Endothelial cell of umbilical vein (primary cell): ENCODE measurements at regions not wholly inside any gene's neighbourhood (a gene's known extent, or its start where the extent isn't known, plus 50 kb on each side); places are given as distances from the start of the nearest gene placed in this dataset.
"Not testable (repeated sequence)": the region's sequence is repeated elsewhere in the genome, so short reads cannot be mapped to it uniquely, and the experiment has no call there.

Experiments
- BruUV-seq: library from RNA; stranded (reverse); fragments of 400-500 nt; replicated peaks from 2 replicates; lab custom pipeline; 2021; lab: Mats Ljungman, UMichigan
- CTCF ChIA-PET: fragments of 300-600, 350-600 bp; sonication (Branson Sonifier 250); formaldehyde crosslinking; loops from one replicate; lab custom pipeline; 2021; ENCODE audit warnings: antibody characterized with exemption, inconsistent platforms; lab: Charles Lee
- POLR2A ChIA-PET: fragments of 300-600, 350-600 bp; sonication (Branson Sonifier 250); formaldehyde crosslinking; loops from one replicate; lab custom pipeline; 2021; ENCODE audit warnings: antibody characterized with exemption, inconsistent platforms; lab: Charles Lee
- DNase-seq: peaks from one replicate; pipeline ENCODE4 v3.0.0-alpha.2; 2011; ENCODE audit warnings: low read depth, low spot score
- FAIRE-seq: peaks from 2 replicates; lab custom pipeline; 2011; peaks lifted over from hg19 to GRCh38; lab: Jason Lieb, UNC
- H2AFZ ChIP-seq: 2 replicates; pipeline ENCODE4 v1.6.0; 2012; ENCODE audit warnings: low read depth, low read length, control low read depth, inconsistent platforms
- H3K27ac ChIP-seq: 2 replicates; pipeline ENCODE4 v1.5.1; 2011; ENCODE audit warnings: low read depth, mild to moderate bottlenecking, control low read depth, low read length, moderate library complexity; ENCODE audit not compliant: insufficient read depth
- H3K27me3 ChIP-seq, 2 experiments: 2 replicates each; pipeline versions ENCODE4 v1.6.0 to v1.6.1; 2011; ENCODE audit warnings: low read length in 2 of 2, mixed read lengths in 1 of 2; ENCODE audit not compliant: control insufficient read depth in 2 of 2, insufficient read depth in 2 of 2
- H3K36me3 ChIP-seq, 2 experiments: 2 replicates in 1 of 2; 3 replicates in 1 of 2; pipeline ENCODE4 v1.5.1; 2011; ENCODE audit warnings: low read length in 2 of 2, mild to moderate bottlenecking in 1 of 2, moderate library complexity in 1 of 2; ENCODE audit not compliant: control insufficient read depth in 2 of 2, insufficient read depth in 2 of 2; ENCODE audit errors: extremely low read depth in 1 of 2
- H3K4me1 ChIP-seq: 3 replicates; pipeline ENCODE4 v1.5.1; 2011; ENCODE audit warnings: mild to moderate bottlenecking, low read length; ENCODE audit not compliant: control insufficient read depth, insufficient read depth; ENCODE audit errors: extremely low read depth
- H3K4me2 ChIP-seq: 2 replicates; pipeline ENCODE4 v1.6.1; 2011; ENCODE audit warnings: low read length, control low read depth, mixed read lengths; ENCODE audit not compliant: insufficient read depth
- H3K4me3 ChIP-seq, 3 experiments: fragments of 200-600 bp in 1 of 3; sonication (generic), shearing (Covaris generic) in 1 of 3; replicated peaks in 1 of 3; 2 replicates each; pipeline ENCODE4 v1.5.1; 2011 to 2016; ENCODE audit warnings: control low read depth in 3 of 3, low read length in 3 of 3, mild to moderate bottlenecking in 2 of 3, inconsistent platforms in 1 of 3, low read depth in 1 of 3, moderate library complexity in 1 of 3; ENCODE audit not compliant: insufficient read depth in 1 of 3
- H3K79me2 ChIP-seq: 2 replicates; pipeline ENCODE4 v1.6.0; 2012; ENCODE audit warnings: low read length, inconsistent platforms; ENCODE audit not compliant: control insufficient read depth, insufficient read depth
- H3K9ac ChIP-seq: replicated peaks from 2 replicates; pipeline ENCODE3; 2011; ENCODE audit warnings: low read length, control low read depth; ENCODE audit not compliant: insufficient read depth; ENCODE audit errors: extremely low read depth
- H3K9me1 ChIP-seq: replicated peaks from 3 replicates; pipeline ENCODE4 v1.6.0; 2011; ENCODE audit warnings: mild to moderate bottlenecking, low read length; ENCODE audit not compliant: control insufficient read depth, insufficient read depth; ENCODE audit errors: extremely low read depth
- H3K9me3 ChIP-seq: replicated peaks from 2 replicates; pipeline ENCODE4 v1.5.1; 2012; ENCODE audit warnings: low read length, inconsistent platforms; ENCODE audit not compliant: control insufficient read depth, insufficient read depth
- H4K20me1 ChIP-seq: replicated peaks from 2 replicates; pipeline ENCODE3; 2011; ENCODE audit warnings: mild to moderate bottlenecking, low read length; ENCODE audit not compliant: control insufficient read depth, insufficient read depth; ENCODE audit errors: extremely low read depth
- CTCF ChIP-seq, 2 donors: IDR thresholded peaks; 1 replicate in 1 of 2; 2 replicates in 1 of 2; pipeline ENCODE4 v1.5.1; 2011; ENCODE audit warnings: low read length in 2 of 2, mild to moderate bottlenecking in 2 of 2, moderate library complexity in 2 of 2, control low read depth in 1 of 2, inconsistent platforms in 1 of 2, low read depth in 1 of 2; ENCODE audit not compliant: insufficient read depth in 1 of 2; ENCODE audit errors: extremely low read depth in 1 of 2
- EZH2 ChIP-seq: IDR thresholded peaks from 2 replicates; pipeline ENCODE4 v1.6.1; 2012; ENCODE audit warnings: borderline replicate concordance, low read depth, mild to moderate bottlenecking, moderate library complexity, low read length, inconsistent platforms; ENCODE audit not compliant: severe bottlenecking
- FOS ChIP-seq: IDR thresholded peaks from 2 replicates; pipeline ENCODE4 v1.6.1; 2011; ENCODE audit warnings: mild to moderate bottlenecking, low read length, moderate library complexity, borderline replicate concordance; ENCODE audit not compliant: insufficient read depth
- JUN ChIP-seq: IDR thresholded peaks from 2 replicates; pipeline ENCODE4 v1.6.1; 2011; ENCODE audit warnings: borderline replicate concordance, low read depth; ENCODE audit not compliant: insufficient read length, insufficient read depth
- MYC ChIP-seq: IDR thresholded peaks from one replicate; pipeline ENCODE4 v1.6.1; 2011; ENCODE audit warnings: mild to moderate bottlenecking, low read depth, low read length
- POLR2A ChIP-seq: IDR thresholded peaks from 2 replicates; pipeline ENCODE4 v1.6.1; 2012; ENCODE audit warnings: low read depth, mild to moderate bottlenecking, control low read depth, low read length
- dilution Hi-C: fragments of 300-500 bp; cut with MboI; formaldehyde crosslinking; loops from one replicate; pipeline ENCODE4 v1.15.0; 2019; ENCODE audit warnings: low sequenced_read_pairs; ENCODE audit not compliant: extremely low pct_ligation_motif_present
- intact Hi-C: fragments of 100-400 bp; cut with micrococcal nuclease; formaldehyde crosslinking; loops from one replicate; pipeline ENCODE4 v1.10.0; 2022

GRCh38 chr3:139231555-139232281 is 112.1 kb upstream of the MRPS22 start:
- Histone ChIP-seq H3K79me2 (no peaks in the 10 kb centered on the region), H3K27ac (no peak overlapping the region), H3K9ac (no peak overlapping the region), H3K4me3 (no peak overlapping the region), H4K20me1 (no peaks in the 10 kb centered on the region), H3K9me1 (no peaks in the 10 kb centered on the region), H3K27me3 (no peaks in the 10 kb centered on the region), H3K4me2 (no peak overlapping the region), H3K4me1 (no peaks in the 10 kb centered on the region), H3K9me3 (no peaks in the 10 kb centered on the region), H3K36me3 (no peaks in the 10 kb centered on the region), H2AFZ (no peak overlapping the region)
- CTCF ChIA-PET: interaction anchor here (0.8 to 1.1 kb wide), 2 partner anchors 16 to 120 kb away, joined by 4 to 5 read pairs; no protein-coding TSS in a partner anchor
- POLR2A ChIA-PET: interaction anchor here (0.7 kb wide), 1 partner anchor 82 kb away, joined by 3 read pairs; no protein-coding TSS in a partner anchor
- dilution Hi-C loops: no loop called here
- intact Hi-C loops: no loop called here
- FAIRE-seq (no peak), DNase-seq (no peak)
- BruUV-seq: no TSS peak
- TF ChIP-seq POLR2A (no peak), JUN (no peak), MYC (no peak), EZH2 (no peak), FOS (no peak), CTCF (IDR thresholded peaks at IDR 0.05; ENCODE audit: extremely low read depth in 1 of 2, insufficient read depth in 1 of 2, low read depth in 1 of 2, low read length in 2 of 2) (no peak)

DNA sequence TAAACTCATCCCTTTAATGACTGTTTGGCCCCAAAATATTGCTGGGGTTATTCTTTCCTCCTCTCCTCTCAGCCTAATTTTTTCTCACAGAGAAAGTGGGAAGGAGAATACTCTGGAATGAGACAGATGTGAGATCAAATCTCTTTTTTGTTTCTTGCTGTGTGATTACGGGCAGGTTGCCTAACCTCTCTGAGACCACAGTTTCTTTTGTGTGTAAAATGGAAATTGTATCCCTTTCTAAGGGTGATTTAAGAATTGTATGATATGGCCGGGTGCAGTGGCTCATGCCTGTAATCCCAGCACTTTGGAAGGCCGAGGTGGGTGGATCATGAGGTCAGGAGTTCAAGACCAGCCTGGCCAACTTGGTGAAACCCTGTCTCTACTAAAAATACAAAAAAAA is 111.5 kb upstream of the MRPS22 start:
- CTCF ChIA-PET, intact Hi-C loops, H4K20me1 ChIP-seq, H3K9me3 ChIP-seq, H3K4me2 ChIP-seq, H3K27ac ChIP-seq, dilution Hi-C loops, H2AFZ ChIP-seq, BruUV-seq, H3K9ac ChIP-seq, DNase-seq, POLR2A ChIA-PET, FAIRE-seq, H3K4me1 ChIP-seq, H3K79me2 ChIP-seq, H3K27me3 ChIP-seq, H3K9me1 ChIP-seq, H3K4me3 ChIP-seq, H3K36me3 ChIP-seq: not testable (repeated sequence)
